ENCODE measurements at regions not wholly inside any gene's neighbourhood (a gene's known extent, or its start where the extent isn't known, plus 50 kb on each side); places are given as distances from the start of the nearest gene placed in this dataset. TPM values are rescaled to one million over a fixed set of nuclear protein-coding genes. Genes with fewer than 3 reads are reported as not detected.
"Not testable (repeated sequence)": the region's sequence is repeated elsewhere in the genome, so short reads cannot be mapped to it uniquely, and the experiment has no call there.

DNA sequence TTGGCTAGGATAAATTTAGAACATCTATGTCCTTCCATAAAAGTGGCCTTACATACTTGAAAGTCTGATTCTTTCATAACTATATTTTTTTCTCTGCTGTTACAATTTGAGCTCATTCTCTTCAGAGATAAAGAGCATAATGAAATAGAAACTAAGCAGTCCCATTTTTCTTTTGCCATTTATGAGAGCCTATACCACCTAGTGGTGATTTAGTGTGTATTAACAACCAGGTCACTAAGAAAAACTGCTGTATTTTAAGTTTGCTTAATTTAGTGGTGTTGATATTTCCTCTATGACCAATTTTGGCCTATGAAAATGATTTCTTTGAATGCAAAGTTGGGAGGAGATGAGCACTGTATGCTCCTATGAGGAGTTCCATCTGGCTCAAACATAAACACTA lies 88.7 kb upstream of the ZWINT start:
- TF ChIP-seq, protein P1, sequence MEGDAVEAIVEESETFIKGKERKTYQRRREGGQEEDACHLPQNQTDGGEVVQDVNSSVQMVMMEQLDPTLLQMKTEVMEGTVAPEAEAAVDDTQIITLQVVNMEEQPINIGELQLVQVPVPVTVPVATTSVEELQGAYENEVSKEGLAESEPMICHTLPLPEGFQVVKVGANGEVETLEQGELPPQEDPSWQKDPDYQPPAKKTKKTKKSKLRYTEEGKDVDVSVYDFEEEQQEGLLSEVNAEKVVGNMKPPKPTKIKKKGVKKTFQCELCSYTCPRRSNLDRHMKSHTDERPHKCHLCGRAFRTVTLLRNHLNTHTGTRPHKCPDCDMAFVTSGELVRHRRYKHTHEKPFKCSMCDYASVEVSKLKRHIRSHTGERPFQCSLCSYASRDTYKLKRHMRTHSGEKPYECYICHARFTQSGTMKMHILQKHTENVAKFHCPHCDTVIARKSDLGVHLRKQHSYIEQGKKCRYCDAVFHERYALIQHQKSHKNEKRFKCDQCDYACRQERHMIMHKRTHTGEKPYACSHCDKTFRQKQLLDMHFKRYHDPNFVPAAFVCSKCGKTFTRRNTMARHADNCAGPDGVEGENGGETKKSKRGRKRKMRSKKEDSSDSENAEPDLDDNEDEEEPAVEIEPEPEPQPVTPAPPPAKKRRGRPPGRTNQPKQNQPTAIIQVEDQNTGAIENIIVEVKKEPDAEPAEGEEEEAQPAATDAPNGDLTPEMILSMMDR (IDR thresholded peaks at IDR 0.05) = no peak; the same call in 1 of the 2 replicates
- TF ChIP-seq TCF7L2 (IDR thresholded peaks at IDR 0.05; ENCODE audit: low read depth, low read length) (no peak), SIN3A (IDR thresholded peaks at IDR 0.05; ENCODE audit: borderline replicate concordance, insufficient read depth, low read depth, low read length) (no peak), POLR2AphosphoS5 (IDR thresholded peaks at IDR 0.05; ENCODE audit: low read depth, low read length) (no peak)
- TF ChIP-seq, protein P2, sequence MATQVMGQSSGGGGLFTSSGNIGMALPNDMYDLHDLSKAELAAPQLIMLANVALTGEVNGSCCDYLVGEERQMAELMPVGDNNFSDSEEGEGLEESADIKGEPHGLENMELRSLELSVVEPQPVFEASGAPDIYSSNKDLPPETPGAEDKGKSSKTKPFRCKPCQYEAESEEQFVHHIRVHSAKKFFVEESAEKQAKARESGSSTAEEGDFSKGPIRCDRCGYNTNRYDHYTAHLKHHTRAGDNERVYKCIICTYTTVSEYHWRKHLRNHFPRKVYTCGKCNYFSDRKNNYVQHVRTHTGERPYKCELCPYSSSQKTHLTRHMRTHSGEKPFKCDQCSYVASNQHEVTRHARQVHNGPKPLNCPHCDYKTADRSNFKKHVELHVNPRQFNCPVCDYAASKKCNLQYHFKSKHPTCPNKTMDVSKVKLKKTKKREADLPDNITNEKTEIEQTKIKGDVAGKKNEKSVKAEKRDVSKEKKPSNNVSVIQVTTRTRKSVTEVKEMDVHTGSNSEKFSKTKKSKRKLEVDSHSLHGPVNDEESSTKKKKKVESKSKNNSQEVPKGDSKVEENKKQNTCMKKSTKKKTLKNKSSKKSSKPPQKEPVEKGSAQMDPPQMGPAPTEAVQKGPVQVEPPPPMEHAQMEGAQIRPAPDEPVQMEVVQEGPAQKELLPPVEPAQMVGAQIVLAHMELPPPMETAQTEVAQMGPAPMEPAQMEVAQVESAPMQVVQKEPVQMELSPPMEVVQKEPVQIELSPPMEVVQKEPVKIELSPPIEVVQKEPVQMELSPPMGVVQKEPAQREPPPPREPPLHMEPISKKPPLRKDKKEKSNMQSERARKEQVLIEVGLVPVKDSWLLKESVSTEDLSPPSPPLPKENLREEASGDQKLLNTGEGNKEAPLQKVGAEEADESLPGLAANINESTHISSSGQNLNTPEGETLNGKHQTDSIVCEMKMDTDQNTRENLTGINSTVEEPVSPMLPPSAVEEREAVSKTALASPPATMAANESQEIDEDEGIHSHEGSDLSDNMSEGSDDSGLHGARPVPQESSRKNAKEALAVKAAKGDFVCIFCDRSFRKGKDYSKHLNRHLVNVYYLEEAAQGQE (IDR thresholded peaks at IDR 0.05; ENCODE audit: insufficient read depth in 1 of 2, low read depth in 2 of 2, low read length in 1 of 2) = no peak
- H3K36me3 ChIP-seq (ENCODE audit: control insufficient read depth, insufficient read depth, low read length) = no peaks in the 10 kb centered on the region
- CTCF ChIA-PET = no interaction called here
- H3K27me3 ChIP-seq (ENCODE audit: control insufficient read depth, insufficient read depth, low read length) = no peaks in the 10 kb centered on the region
- no peak for ATAC-seq
- no peaks in the 10 kb centered on the region for H3K4me1 ChIP-seq (ENCODE audit: control insufficient read depth, insufficient read depth, low read length)
- H3K4me3 ChIP-seq (ENCODE audit: low read depth in 2 of 2, low read length in 2 of 2) = no peak overlapping the region
- intact Hi-C loops (cut with micrococcal nuclease; ENCODE audit: unreplicated experiment) (no loop called here), in situ Hi-C loops (cut with HindIII; ENCODE audit: low pct_unique_long_range_greater_than_20kb, low sequenced_read_pairs) (no loop called here)
- POLR2A ChIA-PET = no interaction called here
- H3K9me3 ChIP-seq (ENCODE audit: control insufficient read depth, insufficient read depth, low read depth, low read length) = no peaks in the 10 kb centered on the region
- no TSS peak for BruUV-seq (replicated peaks)
- no peak overlapping the region for H3K27ac ChIP-seq (ENCODE audit: low read length)
- DNase-seq (ENCODE audit: low read depth, low spot score) = no peak

DNA sequence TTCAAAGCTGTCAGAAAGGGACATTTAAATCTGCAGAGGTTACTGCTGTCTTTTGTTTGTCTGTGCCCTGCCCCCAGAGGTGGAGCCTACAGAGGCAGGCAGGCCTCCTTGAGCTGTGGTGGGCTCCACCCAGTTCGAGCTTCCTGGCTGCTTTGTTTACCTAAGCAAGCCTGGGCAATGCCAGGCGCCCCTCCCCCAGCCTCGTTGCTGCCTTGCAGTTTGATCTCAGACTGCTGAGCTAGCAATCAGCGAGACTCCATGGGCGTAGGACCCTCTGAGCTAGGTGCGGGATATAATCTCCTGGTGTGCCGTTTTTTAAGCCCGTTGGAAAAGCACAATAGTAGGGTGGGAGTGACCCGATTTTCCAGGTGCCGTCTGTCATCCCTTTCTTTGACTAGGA lies 86.6 kb upstream of the ZWINT start:
- H3K4me1 ChIP-seq (ENCODE audit: control insufficient read depth, insufficient read depth, low read length); intact Hi-C loops (cut with micrococcal nuclease; ENCODE audit: unreplicated experiment); in situ Hi-C loops (cut with HindIII; ENCODE audit: low pct_unique_long_range_greater_than_20kb, low sequenced_read_pairs); ATAC-seq; H3K27me3 ChIP-seq (ENCODE audit: control insufficient read depth, insufficient read depth, low read length); CTCF ChIA-PET; H3K9me3 ChIP-seq (ENCODE audit: control insufficient read depth, insufficient read depth, low read depth, low read length); H3K27ac ChIP-seq (ENCODE audit: low read length); POLR2A ChIA-PET; DNase-seq (ENCODE audit: low read depth, low spot score); H3K4me3 ChIP-seq (ENCODE audit: low read depth in 2 of 2, low read length in 2 of 2); BruUV-seq (replicated peaks); H3K36me3 ChIP-seq (ENCODE audit: control insufficient read depth, insufficient read depth, low read length): not testable (repeated sequence)

DNA sequence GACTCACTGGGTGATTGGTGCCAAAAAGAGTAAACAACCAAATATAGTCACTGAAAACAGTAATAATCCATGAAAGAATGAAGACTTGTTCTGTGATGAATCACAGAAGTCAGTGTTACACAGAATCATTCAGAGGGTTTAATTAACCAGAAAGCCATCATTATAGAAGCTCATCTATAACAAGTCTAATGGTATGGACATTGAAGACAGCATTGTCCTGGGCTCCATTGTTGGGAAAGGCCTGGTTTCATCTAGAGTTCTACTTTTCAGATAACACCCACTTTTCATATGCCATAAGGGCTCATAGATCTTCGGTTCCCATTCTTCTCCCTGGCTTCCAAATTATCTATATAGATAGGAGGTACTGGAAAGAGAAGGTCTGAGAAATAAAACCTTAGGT lies 80.3 kb upstream of the ZWINT start:
- H3K36me3 ChIP-seq (ENCODE audit: control insufficient read depth, insufficient read depth, low read length); CTCF ChIA-PET; H3K27me3 ChIP-seq (ENCODE audit: control insufficient read depth, insufficient read depth, low read length); in situ Hi-C loops (cut with HindIII; ENCODE audit: low pct_unique_long_range_greater_than_20kb, low sequenced_read_pairs); ATAC-seq; H3K27ac ChIP-seq (ENCODE audit: low read length); H3K9me3 ChIP-seq (ENCODE audit: control insufficient read depth, insufficient read depth, low read depth, low read length); H3K4me1 ChIP-seq (ENCODE audit: control insufficient read depth, insufficient read depth, low read length); intact Hi-C loops (cut with micrococcal nuclease; ENCODE audit: unreplicated experiment); POLR2A ChIA-PET; BruUV-seq (replicated peaks); DNase-seq (ENCODE audit: low read depth, low spot score); H3K4me3 ChIP-seq (ENCODE audit: low read depth in 2 of 2, low read length in 2 of 2): not testable (repeated sequence)

Small RNAs in the stretch of these regions (microRNA-seq; reads per million reads assigned to microRNA genes)
- not detected for gene MIR3924 (ENCODE audit: unreplicated experiment)

Data from Panc1 (cell line).